ENCODE measurements at regions not wholly inside any gene's neighbourhood (a gene's known extent, or its start where the extent isn't known, plus 50 kb on each side); places are given as distances from the start of the nearest gene placed in this dataset.

- DNase-seq, result peak; percentile 81
Measured at GRCh38 chr14:60563113-60563512, 54.2 kb downstream of the SIX6 start.

- no peak for DNase-seq
Measured at GRCh38 chr14:60565211-60565610, 56.3 kb downstream of the SIX6 start.

GRCh38 chr14:60566101-60566500 lies 57.2 kb downstream of the SIX6 start:
- no peak for DNase-seq

GRCh38 chr14:60573943-60574495 lies 65.1 kb downstream of the SIX6 start:
- peak; percentile 57 for DNase-seq

- DNase-seq, result no peak
Measured at GRCh38 chr14:60575008-60575407, 66.1 kb downstream of the SIX6 start.

- no peak for DNase-seq
Measured at GRCh38 chr14:60585676-60586075, 63.6 kb downstream of the SIX1 start.

- DNase-seq, result no peak
Measured at GRCh38 chr14:60589442-60589841, 59.8 kb downstream of the SIX1 start.

GRCh38 chr14:60590991-60591414 lies 58.3 kb downstream of the SIX1 start:
- no peak for DNase-seq

Data from muscle of arm (tissue), 1 donor.